Fibroblast of the aortic adventitia (primary cell): ENCODE measurements at regions not wholly inside any gene's neighbourhood (a gene's known extent, or its start where the extent isn't known, plus 50 kb on each side); places are given as distances from the start of the nearest gene placed in this dataset.
A peak's percentile ranks its signal among the peaks of the same experiment; 100 is the strongest.

Source experiments
- DNase-seq: peaks from one replicate; pipeline ENCODE4 v3.0.0-alpha.2; 2010; ENCODE audit warnings: low read depth
- H3K4me3 ChIP-seq: 2 replicates; pipeline ENCODE4 v1.5.1; 2011; ENCODE audit warnings: low read depth, mild to moderate bottlenecking, control low read depth, low read length, moderate library complexity
- CTCF ChIP-seq: IDR thresholded peaks from 2 replicates; pipeline ENCODE4 v1.5.1; 2011; ENCODE audit warnings: mild to moderate bottlenecking, low read length, control low read depth, inconsistent platforms; ENCODE audit not compliant: insufficient read depth

GRCh38 chr13:76709851-76710250 lies 176.4 kb downstream of the KCTD12 start:
- DNase-seq = peak; percentile 40
- no peak overlapping the region for H3K4me3 ChIP-seq
- TF ChIP-seq CTCF = no peak

- DNase-seq = peak; percentile 35
- no peak for TF ChIP-seq CTCF
Observed at GRCh38 chr13:76708138-76708688, 178.0 kb downstream of the KCTD12 start.

GRCh38 chr13:76707360-76707759 lies 178.8 kb downstream of the KCTD12 start:
- no peak for TF ChIP-seq CTCF
- H3K4me3 ChIP-seq = no peak overlapping the region
- DNase-seq = peak; percentile 70

More at GRCh38 chr13:76708138-76708688, 178.0 kb downstream of the KCTD12 start:
- no peak overlapping the region for H3K4me3 ChIP-seq

- TF ChIP-seq CTCF = no peak
- no peak for DNase-seq
- H3K4me3 ChIP-seq = no peak overlapping the region
Observed at GRCh38 chr13:76703621-76704288, 182.4 kb downstream of the KCTD12 start.

- DNase-seq = no peak
- TF ChIP-seq CTCF = no peak
- no peak overlapping the region for H3K4me3 ChIP-seq
Observed at GRCh38 chr13:76703216-76703615, 183.0 kb downstream of the KCTD12 start.

GRCh38 chr13:76697288-76697687 lies 188.9 kb downstream of the KCTD12 start:
- DNase-seq = no peak
- no peak overlapping the region for H3K4me3 ChIP-seq
- TF ChIP-seq CTCF = no peak
